Body of pancreas (tissue), 4 donors: ENCODE measurements at regions not wholly inside any gene's neighbourhood (a gene's known extent, or its start where the extent isn't known, plus 50 kb on each side); places are given as distances from the start of the nearest gene placed in this dataset.

ENCODE experiments used
- ATAC-seq: fragments of 150-250 bp; one replicate; pipeline ENCODE4 v1.9.1; 2016
- DNase-seq, 4 donors: peaks; one replicate each; pipeline ENCODE4 v3.0.0-alpha.2; 2019
- H3K27ac ChIP-seq, 4 donors: fragments of 200-600 bp; sonication (generic); 1 replicate in 3 of 4; 2 replicates in 1 of 4; pipeline versions ENCODE4 v1.5.1 to v1.6.1; 2016 to 2019; ENCODE audit warnings: mild to moderate bottlenecking in 1 of 4, mixed read lengths in 1 of 4, moderate library complexity in 1 of 4
- H3K27me3 ChIP-seq, 2 donors: fragments of 200-600 bp; sonication (generic); one replicate each; pipeline ENCODE4 v1.6.0; 2016; ENCODE audit warnings: mild to moderate bottlenecking in 1 of 2
- H3K36me3 ChIP-seq, 2 donors: fragments of 200-600 bp; sonication (generic); replicated peaks in 1 of 2; 2 replicates each; pipeline ENCODE4 v1.5.1; 2016; ENCODE audit warnings: low read depth in 2 of 2; ENCODE audit not compliant: insufficient read depth in 1 of 2
- H3K4me1 ChIP-seq: fragments of 200-600 bp; sonication (generic); one replicate; pipeline ENCODE4 v1.6.0; 2016
- H3K4me3 ChIP-seq, 2 donors: fragments of 200-600 bp; sonication (generic); 1 replicate in 1 of 2; 2 replicates in 1 of 2; pipeline ENCODE4 v1.5.1; 2016 to 2019
- H3K9me3 ChIP-seq, 3 donors: fragments of 200-600 bp; sonication (generic); 1 replicate in 2 of 3; 2 replicates in 1 of 3; pipeline ENCODE4 v1.5.1; 2016
- CTCF ChIP-seq, 7 experiments: fragments of 450-650 bp in 4 of 7; fragments of 200-600 bp in 3 of 7; sonication (generic) in 3 of 7; IDR thresholded peaks; one replicate each; pipeline ENCODE4 v1.5.1; 2016 to 2019; ENCODE audit warnings: antibody characterized with exemption in 7 of 7
- POLR2A ChIP-seq, 3 donors: fragments of 450-650 bp; IDR thresholded peaks; one replicate each; pipeline ENCODE4 v1.6.1; 2016; ENCODE audit warnings: antibody characterized with exemption in 3 of 3, mild to moderate bottlenecking in 2 of 3
- WGBS, 2 donors: methylation state at CpG; one replicate each; pipeline ENCODE4 v1.1.5; 2017; 5-methylcytosine and 5-hydroxymethylcytosine counted together
- intact Hi-C: fragments of 100-400 bp; cut with DNase I; formaldehyde crosslinking; loops from one replicate; pipeline ENCODE4 v1.15.1; 2023

DNA sequence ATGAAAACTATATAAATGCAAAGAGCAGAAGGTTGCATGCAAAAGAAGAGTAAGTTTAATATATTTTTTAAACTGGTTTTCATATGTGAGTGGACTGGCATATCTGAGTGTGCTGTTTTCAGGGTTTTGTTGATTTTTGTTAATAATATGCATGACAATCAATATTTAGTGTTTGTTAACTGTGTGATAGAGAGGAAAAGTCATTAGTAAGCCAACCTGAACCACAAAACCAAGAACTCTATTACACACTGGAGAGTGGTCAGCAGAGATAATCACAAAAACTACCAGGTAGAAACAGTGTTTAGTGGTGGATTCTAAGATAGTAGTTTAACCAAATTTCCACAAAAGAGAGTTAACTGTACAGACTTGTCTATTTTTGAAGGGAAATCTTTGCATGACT, 396.9 kb downstream of the GASK1B start:
- Histone ChIP-seq H3K9me3 (no peaks in the 10 kb centered on the region), H3K27ac (no peak overlapping the region), H3K4me3 (no peak overlapping the region), H3K4me1 (peaks cover 6% of the 10 kb centered on the region), H3K36me3 (no peaks in the 10 kb centered on the region), H3K27me3 (no peaks in the 10 kb centered on the region)
- no peak for ATAC-seq
- intact Hi-C loops: no loop called here
- DNase-seq: no peak
- no peak for TF ChIP-seq CTCF (IDR thresholded peaks at IDR 0.05)
- TF ChIP-seq POLR2A (IDR thresholded peaks at IDR 0.05): no peak

DNA sequence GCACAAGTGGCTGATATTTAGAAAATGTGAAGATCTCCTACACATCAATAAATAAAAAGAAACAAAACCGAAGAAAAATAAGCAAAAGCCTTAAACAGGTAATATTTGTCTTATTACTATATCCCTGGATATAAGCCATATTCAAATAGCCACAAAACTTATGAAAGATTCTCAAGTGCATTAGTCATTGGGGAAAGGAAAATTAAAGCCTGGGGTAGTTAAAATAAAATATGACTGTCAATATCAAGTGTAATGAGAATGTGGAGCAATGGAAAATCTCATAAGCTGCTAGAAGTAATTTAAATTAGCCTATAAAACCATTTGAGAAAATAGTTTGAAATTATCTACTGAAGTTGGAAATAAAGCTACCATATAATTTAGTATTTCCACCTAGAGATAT, 399.9 kb downstream of the GASK1B start:
- no peak for ATAC-seq
- Histone ChIP-seq H3K4me3 (no peak overlapping the region), H3K4me1 (peaks cover 5% of the 10 kb centered on the region), H3K27ac (no peak overlapping the region), H3K9me3 (no peaks in the 10 kb centered on the region), H3K27me3 (no peaks in the 10 kb centered on the region), H3K36me3 (no peaks in the 10 kb centered on the region)
- no peak for TF ChIP-seq POLR2A (IDR thresholded peaks at IDR 0.05)
- no peak for TF ChIP-seq CTCF (IDR thresholded peaks at IDR 0.05)
- no peak for DNase-seq
- WGBS, 2 donors: 69 to 83% methylated on average over 1 of the region's 1 CpG
- intact Hi-C loops: no loop called here

GRCh38 chr4:157768419-157768818, 404.4 kb downstream of the GASK1B start:
- Histone ChIP-seq H3K36me3 (no peaks in the 10 kb centered on the region), H3K27me3 (no peaks in the 10 kb centered on the region), H3K27ac (no peak overlapping the region), H3K4me3 (no peak overlapping the region), H3K9me3 (no peaks in the 10 kb centered on the region), H3K4me1 (no peaks in the 10 kb centered on the region)
- intact Hi-C loops: no loop called here
- no peak for DNase-seq
- no peak for ATAC-seq
- WGBS, 2 donors: 41 to 61% methylated on average over 1 of the region's 1 CpG
- TF ChIP-seq POLR2A (IDR thresholded peaks at IDR 0.05): no peak

DNA sequence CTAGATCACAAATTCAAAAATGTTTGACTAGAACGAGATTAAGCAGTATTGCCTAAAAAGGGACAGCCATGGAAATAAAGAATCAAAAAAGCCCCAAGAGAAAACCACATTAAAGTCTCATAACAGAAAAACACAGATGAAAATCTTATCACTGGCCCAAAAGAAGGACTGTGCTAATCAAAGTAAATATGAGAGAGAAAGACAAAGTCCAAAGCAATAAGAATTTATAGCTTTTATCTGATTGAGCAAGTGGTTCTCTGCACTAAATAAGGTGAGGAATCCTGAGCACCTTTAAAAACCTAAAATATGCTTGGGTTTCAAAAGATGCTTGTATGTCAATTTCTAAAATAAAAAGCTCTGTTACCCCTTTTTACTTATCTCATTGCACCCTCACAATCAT, 409.3 kb downstream of the GASK1B start:
- no peaks in the 10 kb centered on the region for H3K9me3 ChIP-seq
- intact Hi-C loops: no loop called here
- H3K36me3 ChIP-seq: no peaks in the 10 kb centered on the region
- H3K27ac ChIP-seq: no peak overlapping the region
- WGBS, 2 donors: 78 to 79% methylated on average over 1 of the region's 1 CpG
- DNase-seq: no peak
- no peak for ATAC-seq
- H3K27me3 ChIP-seq: no peaks in the 10 kb centered on the region
- no peaks in the 10 kb centered on the region for H3K4me1 ChIP-seq
- TF ChIP-seq CTCF (IDR thresholded peaks at IDR 0.05) (no peak), POLR2A (IDR thresholded peaks at IDR 0.05) (no peak)
- H3K4me3 ChIP-seq: no peak overlapping the region

- Histone ChIP-seq H3K4me3 (no peak overlapping the region), H3K27me3 (no peaks in the 10 kb centered on the region), H3K9me3 (no peaks in the 10 kb centered on the region), H3K27ac (no peak overlapping the region), H3K4me1 (no peaks in the 10 kb centered on the region), H3K36me3 (no peaks in the 10 kb centered on the region)
- no peak for TF ChIP-seq POLR2A (IDR thresholded peaks at IDR 0.05)
- no peak for TF ChIP-seq CTCF (IDR thresholded peaks at IDR 0.05)
- WGBS, 2 donors: 77 to 83% methylated on average over 2 of the region's 2 CpGs
- intact Hi-C loops: no loop called here
- ATAC-seq: no peak
- no peak for DNase-seq
These were observed 418.4 kb downstream of the GASK1B start for GRCh38 chr4:157754410-157754809.
